Glutamatergic neuron (in vitro differentiated cells): ENCODE measurements at regions not wholly inside any gene's neighbourhood (a gene's known extent, or its start where the extent isn't known, plus 50 kb on each side); places are given as distances from the start of the nearest gene placed in this dataset.

Experiments used
- DNase-seq: peaks from one replicate; pipeline ENCODE4 v3.0.0; 2022
- H3K27ac Mint-ChIP-seq: one replicate; pipeline ENCODE4 v1.8.0; 2020; ENCODE audit warnings: mild to moderate bottlenecking, mixed read lengths, inconsistent platforms; ENCODE audit not compliant: unreplicated experiment
- H3K27me3 Mint-ChIP-seq: one replicate; pipeline ENCODE4 v1.8.0; 2020; ENCODE audit warnings: mild to moderate bottlenecking, moderate library complexity, mixed read lengths, inconsistent platforms; ENCODE audit not compliant: unreplicated experiment
- H3K36me3 Mint-ChIP-seq: one replicate; pipeline ENCODE4 v1.8.0; 2020; ENCODE audit warnings: mild to moderate bottlenecking, mixed read lengths, inconsistent platforms; ENCODE audit not compliant: unreplicated experiment
- H3K4me1 Mint-ChIP-seq: one replicate; pipeline ENCODE4 v1.8.0; 2020; ENCODE audit warnings: mild to moderate bottlenecking, low read depth, mixed read lengths, inconsistent platforms; ENCODE audit not compliant: unreplicated experiment
- H3K4me3 Mint-ChIP-seq: one replicate; pipeline ENCODE4 v1.8.0; 2020; ENCODE audit warnings: mild to moderate bottlenecking, mixed read lengths, inconsistent platforms; ENCODE audit not compliant: unreplicated experiment
- H3K9me3 Mint-ChIP-seq: one replicate; pipeline ENCODE4 v1.8.0; 2020; ENCODE audit warnings: mild to moderate bottlenecking, moderate library complexity, mixed read lengths, inconsistent platforms; ENCODE audit not compliant: unreplicated experiment
- TF ChIP-seq, protein P1 (sequence below): fragments of 200-600 bp; sonication (generic); IDR thresholded peaks from one replicate; pipeline ENCODE4 v1.5.0; 2021; ENCODE audit not compliant: partially characterized antibody, unreplicated experiment

DNA sequence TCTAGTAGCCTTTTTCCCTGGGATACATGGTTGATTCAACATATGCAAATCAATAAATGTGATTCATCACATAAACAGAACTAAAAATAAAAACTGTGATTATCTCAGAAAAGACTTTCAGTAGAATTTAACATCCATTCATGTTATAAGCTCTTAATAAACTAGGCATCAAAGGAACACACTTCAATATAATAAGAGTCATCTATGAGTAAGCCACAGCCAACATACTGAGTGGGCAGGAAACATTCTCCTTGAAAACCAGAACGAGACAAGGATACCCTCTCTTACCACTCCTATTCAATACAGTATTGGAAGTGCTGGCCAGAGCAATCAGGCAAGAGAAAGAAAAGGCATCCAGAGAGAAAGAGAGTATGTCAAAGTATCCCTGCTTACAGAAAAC lies 239.9 kb downstream of the ATPSCKMT start:
- Mint-ChIP-seq H3K4me3 (no peak overlapping the region), H3K4me1 (no peaks in the 10 kb centered on the region), H3K27ac (no peak overlapping the region), H3K36me3 (no peaks in the 10 kb centered on the region), H3K9me3 (peaks cover 2% of the 10 kb centered on the region), H3K27me3 (no peaks in the 10 kb centered on the region)
- DNase-seq, result no peak
- TF ChIP-seq, protein P1, sequence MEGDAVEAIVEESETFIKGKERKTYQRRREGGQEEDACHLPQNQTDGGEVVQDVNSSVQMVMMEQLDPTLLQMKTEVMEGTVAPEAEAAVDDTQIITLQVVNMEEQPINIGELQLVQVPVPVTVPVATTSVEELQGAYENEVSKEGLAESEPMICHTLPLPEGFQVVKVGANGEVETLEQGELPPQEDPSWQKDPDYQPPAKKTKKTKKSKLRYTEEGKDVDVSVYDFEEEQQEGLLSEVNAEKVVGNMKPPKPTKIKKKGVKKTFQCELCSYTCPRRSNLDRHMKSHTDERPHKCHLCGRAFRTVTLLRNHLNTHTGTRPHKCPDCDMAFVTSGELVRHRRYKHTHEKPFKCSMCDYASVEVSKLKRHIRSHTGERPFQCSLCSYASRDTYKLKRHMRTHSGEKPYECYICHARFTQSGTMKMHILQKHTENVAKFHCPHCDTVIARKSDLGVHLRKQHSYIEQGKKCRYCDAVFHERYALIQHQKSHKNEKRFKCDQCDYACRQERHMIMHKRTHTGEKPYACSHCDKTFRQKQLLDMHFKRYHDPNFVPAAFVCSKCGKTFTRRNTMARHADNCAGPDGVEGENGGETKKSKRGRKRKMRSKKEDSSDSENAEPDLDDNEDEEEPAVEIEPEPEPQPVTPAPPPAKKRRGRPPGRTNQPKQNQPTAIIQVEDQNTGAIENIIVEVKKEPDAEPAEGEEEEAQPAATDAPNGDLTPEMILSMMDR, result no peak

DNA sequence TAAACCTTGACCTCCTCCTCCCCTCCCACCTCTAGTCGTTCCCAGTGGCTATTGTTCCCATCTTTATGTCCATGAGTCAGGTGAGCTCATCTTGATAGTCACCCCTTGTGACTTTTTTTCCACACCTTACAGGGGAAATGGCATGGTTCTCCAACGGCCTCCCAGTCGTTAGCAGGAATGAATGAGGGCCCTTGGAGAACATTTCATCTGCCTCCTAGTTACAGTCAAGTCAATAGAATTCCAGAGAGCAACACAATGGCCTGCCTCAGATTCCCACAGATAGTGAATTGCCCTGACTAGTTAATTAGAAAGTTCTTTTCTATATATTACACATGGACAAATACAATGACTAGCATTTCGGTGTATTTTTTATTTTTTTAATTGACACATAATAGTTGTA lies 262.6 kb downstream of the ATPSCKMT start:
- Mint-ChIP-seq H3K9me3 (peaks cover 1% of the 10 kb centered on the region), H3K27me3 (no peaks in the 10 kb centered on the region), H3K4me3 (no peak overlapping the region), H3K4me1 (no peaks in the 10 kb centered on the region), H3K27ac (no peak overlapping the region), H3K36me3 (peaks cover 14% of the 10 kb centered on the region)
- no peak for DNase-seq
- TF ChIP-seq, protein P1, result no peak

DNA sequence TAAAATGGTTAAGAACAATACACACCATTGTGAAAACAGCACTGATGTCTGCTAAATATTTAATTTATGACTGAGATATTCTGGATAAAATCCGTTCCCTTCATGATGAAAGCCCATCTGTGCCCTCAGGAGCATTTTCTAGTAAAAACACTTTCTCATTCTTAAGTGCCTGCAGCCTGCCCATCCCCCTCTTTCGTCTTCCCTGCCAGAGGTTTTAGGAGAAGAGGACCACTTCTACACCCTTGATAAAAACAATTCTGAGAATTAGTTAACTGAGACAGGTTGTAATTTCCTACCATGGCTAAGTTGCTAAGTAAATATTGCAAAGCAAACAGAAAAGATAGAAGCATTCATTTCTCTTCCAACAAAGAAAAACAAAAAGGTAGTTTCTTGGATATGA lies 272.6 kb downstream of the ATPSCKMT start:
- no peak overlapping the region for H3K27ac Mint-ChIP-seq
- TF ChIP-seq, protein P1, result no peak
- no peaks in the 10 kb centered on the region for H3K9me3 Mint-ChIP-seq
- H3K36me3 Mint-ChIP-seq, result no peaks in the 10 kb centered on the region
- H3K4me1 Mint-ChIP-seq, result peaks cover 2% of the 10 kb centered on the region
- no peak overlapping the region for H3K4me3 Mint-ChIP-seq
- peaks cover 2% of the 10 kb centered on the region for H3K27me3 Mint-ChIP-seq
- DNase-seq, result no peak

DNA sequence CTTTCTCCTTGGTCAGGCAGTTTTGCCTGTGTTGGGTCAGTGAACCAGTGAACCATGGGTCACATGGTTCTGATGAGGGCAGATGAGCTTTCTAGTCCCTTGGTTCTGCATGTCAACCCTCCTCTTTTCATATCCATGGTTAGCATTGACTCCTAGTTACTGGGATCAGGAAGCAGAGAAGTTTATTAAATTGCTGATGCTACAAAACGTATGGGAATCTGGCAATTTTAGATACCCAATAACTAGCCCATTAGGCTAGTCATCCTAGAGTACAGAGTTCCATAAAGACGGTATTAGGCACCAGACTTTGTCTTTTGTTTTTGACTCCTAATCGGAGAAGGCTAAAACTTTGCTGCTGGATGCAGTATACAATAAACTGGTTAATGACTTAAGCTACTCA lies 273.1 kb downstream of the ATPSCKMT start:
- no peak for DNase-seq
- TF ChIP-seq, protein P1, result no peak
- Mint-ChIP-seq H3K36me3 (no peaks in the 10 kb centered on the region), H3K4me1 (peaks cover 2% of the 10 kb centered on the region), H3K9me3 (no peaks in the 10 kb centered on the region), H3K27me3 (peaks cover 2% of the 10 kb centered on the region), H3K4me3 (no peak overlapping the region), H3K27ac (no peak overlapping the region)

DNA sequence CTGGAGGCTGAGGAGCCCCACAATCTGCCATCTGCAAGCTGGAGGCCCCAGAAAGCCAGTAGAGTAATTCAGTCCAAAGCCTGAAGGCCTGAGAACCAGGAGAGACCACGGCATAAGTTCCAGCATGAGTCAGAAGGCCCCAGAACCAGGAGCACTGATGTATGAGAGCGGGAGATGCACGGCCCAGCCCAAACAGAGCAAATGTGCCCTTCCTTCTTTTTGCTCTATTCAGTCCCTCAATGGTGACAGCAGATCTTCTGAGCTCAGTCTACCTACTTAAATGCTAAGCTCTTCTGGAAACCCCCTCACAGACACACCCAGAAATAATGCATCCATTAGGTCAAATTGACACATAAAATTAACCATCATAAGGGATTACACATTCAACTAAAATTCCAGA lies 277.6 kb downstream of the ATPSCKMT start:
- peaks cover under 1% of the 10 kb centered on the region for H3K4me1 Mint-ChIP-seq
- no peak overlapping the region for H3K27ac Mint-ChIP-seq
- H3K9me3 Mint-ChIP-seq, result no peaks in the 10 kb centered on the region
- TF ChIP-seq, protein P1, result no peak
- no peak overlapping the region for H3K4me3 Mint-ChIP-seq
- no peaks in the 10 kb centered on the region for H3K36me3 Mint-ChIP-seq
- peaks cover 1% of the 10 kb centered on the region for H3K27me3 Mint-ChIP-seq
- DNase-seq, result no peak
